ENCODE measurements at regions not wholly inside any gene's neighbourhood (a gene's known extent, or its start where the extent isn't known, plus 50 kb on each side); places are given as distances from the start of the nearest gene placed in this dataset.

- TF ChIP-seq CTCF (IDR thresholded peaks at IDR 0.05; ENCODE audit: low read depth, low read length) = no peak
- DNase-seq (ENCODE audit: extremely low read depth, low read depth) = no peak
Observed at GRCh38 chr2:60306267-60306861, 247.1 kb downstream of the BCL11A start.

- TF ChIP-seq CTCF (IDR thresholded peaks at IDR 0.05; ENCODE audit: low read depth, low read length) = no peak
- DNase-seq (ENCODE audit: extremely low read depth, low read depth) = no peak
Observed at GRCh38 chr2:60303680-60304079, 249.8 kb downstream of the BCL11A start.

GRCh38 chr2:60302377-60303126 is 250.9 kb downstream of the BCL11A start:
- DNase-seq (ENCODE audit: extremely low read depth, low read depth) = no peak
- no peak for TF ChIP-seq CTCF (IDR thresholded peaks at IDR 0.05; ENCODE audit: low read depth, low read length)

- no peak for DNase-seq (ENCODE audit: extremely low read depth, low read depth)
- TF ChIP-seq CTCF (IDR thresholded peaks at IDR 0.05; ENCODE audit: low read depth, low read length) = no peak
Observed at GRCh38 chr2:60301726-60302125, 251.7 kb downstream of the BCL11A start.

- TF ChIP-seq CTCF (IDR thresholded peaks at IDR 0.05; ENCODE audit: low read depth, low read length) = no peak
- DNase-seq (ENCODE audit: extremely low read depth, low read depth) = no peak
Observed at GRCh38 chr2:60299179-60299578, 254.3 kb downstream of the BCL11A start.

- no peak for TF ChIP-seq CTCF (IDR thresholded peaks at IDR 0.05; ENCODE audit: low read depth, low read length)
- DNase-seq (ENCODE audit: extremely low read depth, low read depth) = no peak
Observed at GRCh38 chr2:60298006-60298696, 255.3 kb downstream of the BCL11A start.
